Esophagus muscularis mucosa (tissue), 4 donors: ENCODE measurements at regions not wholly inside any gene's neighbourhood (a gene's known extent, or its start where the extent isn't known, plus 50 kb on each side); places are given as distances from the start of the nearest gene placed in this dataset.

Experiments used
- DNase-seq: peaks from one replicate; pipeline ENCODE4 v3.0.0-alpha.2; 2017; ENCODE audit errors: extremely low spot score
- H3K27ac ChIP-seq, 4 donors: fragments of 200-600 bp; sonication (generic); replicated peaks in 1 of 4; 1 replicate in 3 of 4; 2 replicates in 1 of 4; pipeline ENCODE4 v1.5.1; 2016 to 2019; ENCODE audit warnings: mild to moderate bottlenecking in 1 of 4
- H3K27me3 ChIP-seq, 4 donors: fragments of 200-600 bp; sonication (generic); one replicate each; pipeline versions ENCODE4 v1.5.1 to v1.6.0; 2016 to 2019
- H3K36me3 ChIP-seq, 4 donors: fragments of 200-600 bp; sonication (generic); one replicate each; pipeline ENCODE4 v1.5.1; 2016 to 2019
- H3K4me1 ChIP-seq, 4 donors: fragments of 200-600 bp; sonication (generic); one replicate each; pipeline ENCODE4 v1.5.1; 2016 to 2019
- H3K4me3 ChIP-seq, 4 donors: fragments of 200-600 bp; sonication (generic); 1 replicate in 2 of 4; 2 replicates in 2 of 4; pipeline ENCODE4 v1.5.1; 2016 to 2019; ENCODE audit warnings: mild to moderate bottlenecking in 4 of 4, moderate library complexity in 1 of 4
- H3K9me3 ChIP-seq, 4 donors: fragments of 200-600 bp; sonication (generic); 1 replicate in 3 of 4; 2 replicates in 1 of 4; pipeline ENCODE4 v1.5.1; 2016 to 2019
- EP300 ChIP-seq: sonication (generic); formaldehyde crosslinking; IDR thresholded peaks from one replicate; pipeline ENCODE4 v1.6.1; 2017; ENCODE audit warnings: antibody characterized with exemption
- POLR2A ChIP-seq: fragments of 450-650 bp; IDR thresholded peaks from one replicate; pipeline ENCODE4 v1.6.1; 2017; ENCODE audit warnings: antibody characterized with exemption, moderate library complexity, mild to moderate bottlenecking, low read depth
- POLR2AphosphoS5 ChIP-seq, 2 donors: sonication (generic); formaldehyde crosslinking; IDR thresholded peaks; one replicate each; pipeline ENCODE4 v1.6.1; 2017; ENCODE audit warnings: antibody characterized with exemption in 2 of 2
- WGBS: methylation state at CpG from one replicate; pipeline ENCODE4 v1.1.5; 2018; 5-methylcytosine and 5-hydroxymethylcytosine counted together
- intact Hi-C: fragments of 100-400 bp; cut with DNase I; formaldehyde crosslinking; loops from one replicate; pipeline ENCODE4 v1.15.1; 2023
- TF ChIP-seq, protein P1 (sequence below), 3 experiments: fragments of 200-600 bp in 2 of 3; fragments of 450-650 bp in 1 of 3; sonication (generic) in 2 of 3; IDR thresholded peaks; one replicate each; pipeline ENCODE4 v1.5.1; 2017 to 2019; ENCODE audit warnings: antibody characterized with exemption in 3 of 3, mild to moderate bottlenecking in 2 of 3, moderate library complexity in 1 of 3

DNA sequence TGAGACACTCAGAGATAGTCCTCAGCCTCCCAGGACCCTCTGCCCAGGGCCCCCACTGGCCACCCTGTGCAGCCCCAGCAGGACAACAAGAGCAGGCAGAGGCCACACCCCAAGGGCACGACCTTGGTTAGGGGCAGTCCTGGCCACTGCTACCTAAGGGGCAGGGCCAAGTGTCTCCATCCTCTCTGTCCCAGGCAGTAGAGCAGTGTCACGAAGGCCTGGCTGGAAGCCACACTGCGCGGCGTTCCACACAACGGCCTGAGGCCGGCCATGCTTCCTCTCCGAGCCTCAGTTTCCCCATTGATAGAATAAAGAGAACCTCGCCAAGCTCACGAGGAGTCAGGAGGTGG is 1074.3 kb downstream of the BRD1 start:
- TF ChIP-seq EP300 (no peak), POLR2AphosphoS5 (IDR thresholded peaks at IDR 0.05) (no peak), POLR2A (no peak)
- TF ChIP-seq, protein P1, sequence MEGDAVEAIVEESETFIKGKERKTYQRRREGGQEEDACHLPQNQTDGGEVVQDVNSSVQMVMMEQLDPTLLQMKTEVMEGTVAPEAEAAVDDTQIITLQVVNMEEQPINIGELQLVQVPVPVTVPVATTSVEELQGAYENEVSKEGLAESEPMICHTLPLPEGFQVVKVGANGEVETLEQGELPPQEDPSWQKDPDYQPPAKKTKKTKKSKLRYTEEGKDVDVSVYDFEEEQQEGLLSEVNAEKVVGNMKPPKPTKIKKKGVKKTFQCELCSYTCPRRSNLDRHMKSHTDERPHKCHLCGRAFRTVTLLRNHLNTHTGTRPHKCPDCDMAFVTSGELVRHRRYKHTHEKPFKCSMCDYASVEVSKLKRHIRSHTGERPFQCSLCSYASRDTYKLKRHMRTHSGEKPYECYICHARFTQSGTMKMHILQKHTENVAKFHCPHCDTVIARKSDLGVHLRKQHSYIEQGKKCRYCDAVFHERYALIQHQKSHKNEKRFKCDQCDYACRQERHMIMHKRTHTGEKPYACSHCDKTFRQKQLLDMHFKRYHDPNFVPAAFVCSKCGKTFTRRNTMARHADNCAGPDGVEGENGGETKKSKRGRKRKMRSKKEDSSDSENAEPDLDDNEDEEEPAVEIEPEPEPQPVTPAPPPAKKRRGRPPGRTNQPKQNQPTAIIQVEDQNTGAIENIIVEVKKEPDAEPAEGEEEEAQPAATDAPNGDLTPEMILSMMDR (IDR thresholded peaks at IDR 0.05): no peak
- Histone ChIP-seq H3K9me3 (no peaks in the 10 kb centered on the region), H3K27ac (no peak overlapping the region), H3K27me3 (peaks cover 0 to 60% (median 0%) of the 10 kb centered on the region in 4 donors), H3K36me3 (no peaks in the 10 kb centered on the region), H3K4me3 (no peak overlapping the region), H3K4me1 (no peaks in the 10 kb centered on the region)
- intact Hi-C loops: no loop called here
- WGBS: 93% methylated on average over 3 of the region's 10 CpGs
- peak; percentile 57 for DNase-seq

DNA sequence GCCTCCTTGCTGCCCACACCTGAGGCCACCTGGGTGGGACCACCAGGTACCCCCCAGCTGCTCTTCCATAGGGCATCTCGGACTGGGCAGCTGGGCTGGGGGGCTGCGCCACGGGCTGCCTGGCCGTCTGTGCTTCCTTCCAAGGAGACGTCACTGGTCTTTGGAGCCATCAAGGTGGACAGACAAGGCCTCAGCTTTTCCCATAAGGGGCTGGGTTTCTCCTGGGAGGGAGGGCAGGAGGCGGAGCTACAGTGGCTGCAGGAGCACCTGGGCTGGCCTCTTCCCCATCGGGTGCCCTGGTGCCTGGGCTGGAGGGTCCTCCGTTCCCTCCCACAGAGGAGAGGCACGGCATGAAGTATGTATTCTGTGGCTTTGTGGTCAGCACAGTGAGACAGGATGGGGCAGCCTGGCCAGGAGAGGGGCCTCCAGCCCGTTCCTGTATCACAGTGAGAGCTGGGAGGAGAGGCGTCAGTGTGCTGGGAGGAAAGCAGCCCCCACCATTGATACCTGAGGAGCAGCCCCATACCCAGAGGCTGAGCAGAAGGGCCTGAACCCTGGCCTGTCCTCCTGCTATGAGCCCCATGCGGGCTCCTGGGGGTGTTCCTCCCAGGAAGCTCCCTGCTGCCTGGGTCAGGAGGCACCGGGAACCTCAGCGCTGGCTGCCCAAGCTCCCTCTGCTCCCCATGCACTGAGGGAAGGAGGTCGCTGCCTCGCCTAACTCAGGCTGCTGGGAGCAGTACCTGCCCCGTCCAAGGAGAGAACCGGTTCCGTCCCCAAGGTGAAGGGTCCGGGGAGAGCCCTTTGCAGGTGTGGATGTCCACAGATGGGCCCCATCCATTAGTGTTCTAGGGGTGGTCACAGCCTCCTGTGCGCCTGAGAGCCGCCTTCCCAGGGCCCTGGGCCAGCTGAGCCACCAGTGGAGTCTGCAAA is 1075.0 kb downstream of the BRD1 start:
- peak; percentile 74 for DNase-seq
- Histone ChIP-seq H3K4me3 (no peak overlapping the region), H3K36me3 (no peaks in the 10 kb centered on the region), H3K9me3 (no peaks in the 10 kb centered on the region), H3K27me3 (peaks cover 0 to 54% (median 0%) of the 10 kb centered on the region in 4 donors), H3K27ac (no peak overlapping the region), H3K4me1 (no peaks in the 10 kb centered on the region)
- TF ChIP-seq EP300 (no peak), POLR2A (no peak), POLR2AphosphoS5 (IDR thresholded peaks at IDR 0.05) (no peak)
- TF ChIP-seq, protein P1 (IDR thresholded peaks at IDR 0.05): no peak
- WGBS: 76% methylated on average over 12 of the region's 22 CpGs
- intact Hi-C loops: no loop called here

DNA sequence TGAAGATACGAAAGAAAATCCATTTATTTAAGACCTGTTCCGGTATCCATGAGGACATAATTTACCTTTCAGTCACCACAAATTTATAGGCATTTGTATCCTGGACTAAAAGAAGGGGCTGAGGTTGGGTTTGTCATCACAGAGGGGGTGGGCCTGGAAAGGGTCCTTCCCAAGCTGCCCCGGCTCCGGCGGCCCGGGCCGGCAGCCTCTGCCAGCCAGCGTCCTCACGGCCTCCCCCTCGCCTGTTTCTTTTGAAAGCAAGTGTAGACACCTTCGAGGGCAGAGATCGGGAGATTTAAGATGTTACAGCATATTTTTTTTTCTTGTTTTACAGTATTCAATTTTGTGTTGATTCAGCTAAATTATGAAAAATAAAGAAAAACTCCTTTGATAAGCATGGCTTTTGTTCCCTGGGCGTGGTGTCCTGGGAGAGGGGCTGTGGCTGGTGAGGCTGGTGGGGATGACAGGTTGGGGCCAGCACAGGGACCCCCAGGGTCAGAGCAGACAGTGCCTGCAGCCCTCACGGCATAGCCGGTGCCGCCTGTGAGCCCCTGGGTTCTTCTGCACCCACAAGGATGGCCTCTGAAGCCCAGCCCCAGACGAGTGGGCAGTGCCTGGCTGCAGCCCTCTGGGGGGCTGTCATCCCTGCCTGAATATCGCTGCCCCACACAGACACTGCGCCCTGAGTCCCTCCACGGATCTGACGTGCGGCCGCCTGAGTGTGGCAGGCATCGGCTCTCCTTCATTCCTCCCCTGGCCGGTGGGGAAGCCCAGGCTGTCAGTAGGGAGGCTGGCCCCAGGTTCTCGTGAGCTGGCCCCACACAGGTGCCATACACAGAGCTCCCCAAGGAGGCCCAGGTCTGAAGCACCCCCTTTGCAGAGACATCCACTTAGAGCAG is 1075.9 kb downstream of the BRD1 start:
- TF ChIP-seq, protein P1 (IDR thresholded peaks at IDR 0.05): no peak
- TF ChIP-seq POLR2A (no peak), EP300 (no peak), POLR2AphosphoS5 (IDR thresholded peaks at IDR 0.05) (no peak)
- DNase-seq: peak; percentile 90
- Histone ChIP-seq H3K4me3 (no peak overlapping the region), H3K27me3 (peaks cover 0 to 49% (median 0%) of the 10 kb centered on the region in 4 donors), H3K27ac (no peak overlapping the region), H3K9me3 (no peaks in the 10 kb centered on the region), H3K4me1 (no peaks in the 10 kb centered on the region), H3K36me3 (no peaks in the 10 kb centered on the region)
- 87% methylated on average over 24 of the region's 26 CpGs for WGBS
- intact Hi-C loops: no loop called here

DNA sequence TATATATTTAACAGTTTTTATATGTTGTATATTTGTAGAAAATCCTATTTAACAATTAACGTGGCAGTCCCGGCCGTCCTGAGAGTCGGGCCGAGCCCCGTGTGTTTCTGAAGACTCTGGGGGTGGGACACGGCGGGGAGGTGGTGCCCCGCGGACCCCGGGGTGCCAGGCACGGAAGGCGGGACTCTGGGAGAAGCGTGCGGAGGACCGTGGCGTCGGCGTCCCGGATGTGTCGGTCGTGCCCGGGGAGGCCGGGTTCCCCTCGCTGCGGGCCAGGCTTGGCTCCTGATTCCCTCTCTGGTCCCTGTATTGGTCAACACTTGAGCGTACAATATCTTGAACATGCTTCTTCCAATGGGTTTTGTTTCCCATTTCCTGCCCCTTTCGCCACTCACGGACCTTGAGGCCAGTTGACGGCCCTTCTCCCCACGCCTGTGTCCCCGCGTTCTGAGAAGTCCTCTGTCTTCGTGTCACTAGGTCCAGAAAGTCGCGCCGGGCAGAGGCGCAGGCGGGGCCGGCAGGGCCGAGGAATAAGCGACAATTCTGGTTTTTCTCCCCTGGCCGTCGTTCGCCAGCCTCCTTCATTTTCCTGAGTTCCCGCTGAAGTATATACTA is 1076.7 kb downstream of the BRD1 start:
- intact Hi-C loops: no loop called here
- whole genome bisulfite sequencing: 96% methylated on average over 46 of the region's 46 CpGs
- TF ChIP-seq POLR2AphosphoS5 (IDR thresholded peaks at IDR 0.05): no peak
- TF ChIP-seq, protein P1 (IDR thresholded peaks at IDR 0.05): no peak
- TF ChIP-seq POLR2A: no peak
- no peak for TF ChIP-seq EP300
- Histone ChIP-seq H3K36me3 (no peaks in the 10 kb centered on the region), H3K27me3 (peaks cover 0 to 40% (median 0%) of the 10 kb centered on the region in 4 donors), H3K4me1 (no peaks in the 10 kb centered on the region), H3K27ac (no peak overlapping the region), H3K4me3 (no peak overlapping the region), H3K9me3 (no peaks in the 10 kb centered on the region)
- peak; percentile 74 for DNase-seq
